ENCODE measurements at regions not wholly inside any gene's neighbourhood (a gene's known extent, or its start where the extent isn't known, plus 50 kb on each side); places are given as distances from the start of the nearest gene placed in this dataset.
"Not testable (repeated sequence)": the region's sequence is repeated elsewhere in the genome, so short reads cannot be mapped to it uniquely, and the experiment has no call there.

DNA sequence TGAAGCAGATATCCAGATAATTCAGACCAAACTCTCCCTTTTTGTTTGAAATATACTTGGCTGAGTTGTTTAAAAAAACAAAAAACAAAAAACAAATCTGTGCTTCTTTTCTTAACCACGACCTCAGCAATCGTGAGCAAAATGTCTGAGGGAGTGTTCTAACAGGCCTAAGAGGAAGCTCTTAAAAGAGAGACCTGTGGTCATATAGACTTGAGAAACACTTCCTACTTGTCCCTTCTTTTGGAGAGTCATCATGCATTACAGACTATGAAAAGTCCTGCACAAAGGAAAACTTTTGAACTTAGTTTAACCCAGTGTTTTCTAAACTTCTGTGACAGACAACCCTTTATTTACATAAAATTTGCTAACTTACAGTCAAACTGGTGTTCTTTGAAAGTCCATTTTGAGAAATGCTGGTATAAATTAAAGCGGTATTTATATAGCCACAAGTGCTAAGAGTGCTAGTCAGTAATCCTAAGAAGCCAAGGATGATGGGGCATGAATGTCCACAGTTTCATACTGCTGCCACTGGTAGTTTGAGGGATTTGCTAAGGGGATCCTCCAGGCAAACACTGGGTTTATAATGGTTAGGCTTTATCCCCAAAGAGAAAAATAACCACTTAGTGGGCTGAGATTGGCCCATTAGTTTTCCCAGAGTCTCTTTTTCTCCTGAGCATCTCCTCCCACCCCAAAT lies 199.8 kb downstream of the LRRC70 start:
- TF ChIP-seq CTCF (conservative IDR thresholded peaks at IDR 0.05; ENCODE audit: low read depth, low read length) = no peak
- H3K4me3 ChIP-seq (ENCODE audit: low read depth, low read length) = no peak overlapping the region
- DNase-seq (ENCODE audit: low read depth) = no peak

- not testable (repeated sequence) for DNase-seq (ENCODE audit: low read depth); H3K4me3 ChIP-seq (ENCODE audit: low read depth, low read length)
Observed at GRCh38 chr5:62777081-62777480, 198.5 kb downstream of the LRRC70 start.

DNA sequence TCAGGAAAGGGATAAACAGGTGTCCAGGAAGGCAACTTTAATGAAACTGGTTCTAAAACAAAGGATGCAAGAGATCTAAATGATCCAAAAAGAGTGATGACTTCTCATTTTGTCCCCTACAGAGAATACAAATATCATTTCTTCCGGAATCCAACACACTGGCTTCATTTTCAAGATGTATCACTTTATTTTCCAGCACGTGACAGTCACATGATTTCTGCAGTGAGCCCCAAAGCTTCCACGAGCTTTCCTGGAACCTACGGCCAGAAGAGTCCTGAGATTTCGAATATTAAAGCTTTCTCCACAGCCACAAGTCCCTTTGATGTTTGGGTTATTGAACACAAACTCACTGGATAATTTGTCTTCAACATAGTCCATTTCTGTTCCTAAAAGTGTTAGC lies 198.0 kb downstream of the LRRC70 start:
- DNase-seq (ENCODE audit: low read depth); H3K4me3 ChIP-seq (ENCODE audit: low read depth, low read length): not testable (repeated sequence)

DNA sequence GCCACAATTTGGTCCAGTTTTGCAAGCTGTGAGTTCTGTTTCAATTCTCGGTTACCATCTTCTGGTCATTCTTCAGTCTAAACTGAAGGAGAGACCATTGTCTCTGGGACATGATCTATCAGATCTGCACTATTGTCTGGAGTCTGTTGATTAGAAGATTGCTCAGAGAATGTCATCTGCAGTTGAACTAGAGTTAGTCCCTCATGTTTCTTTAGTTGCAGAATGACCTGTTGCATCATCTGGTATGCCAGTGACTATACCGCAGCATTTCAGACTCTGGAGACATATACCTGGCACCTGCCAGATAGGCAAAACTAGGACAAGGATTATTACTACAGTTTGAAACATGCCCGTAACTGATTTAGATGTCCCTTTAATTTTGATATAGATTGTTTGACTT lies 194.8 kb downstream of the LRRC70 start:
- no peak for TF ChIP-seq CTCF (conservative IDR thresholded peaks at IDR 0.05; ENCODE audit: low read depth, low read length)
- no peak for DNase-seq (ENCODE audit: low read depth)
- no peak overlapping the region for H3K4me3 ChIP-seq (ENCODE audit: low read depth, low read length)

DNA sequence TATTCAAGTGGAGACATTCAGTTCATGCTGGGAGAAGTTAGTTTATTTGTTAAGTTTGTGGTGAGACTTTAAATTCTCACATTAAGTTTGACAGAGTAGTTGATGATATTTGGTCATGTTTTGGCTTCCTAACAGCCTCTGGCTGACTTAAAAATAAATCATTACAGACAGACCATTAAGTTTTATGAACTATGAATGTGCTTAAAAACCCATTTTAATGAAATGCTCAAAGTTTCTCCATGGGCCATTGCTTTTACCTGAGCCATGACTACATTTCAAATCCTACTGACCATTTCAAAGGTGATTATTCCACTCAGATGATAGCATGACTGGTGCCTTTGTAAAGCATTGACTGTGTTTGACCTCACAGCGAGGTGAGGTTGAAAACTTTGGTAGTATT lies 192.7 kb downstream of the LRRC70 start:
- no peak for DNase-seq (ENCODE audit: low read depth)
- TF ChIP-seq CTCF (conservative IDR thresholded peaks at IDR 0.05; ENCODE audit: low read depth, low read length) = no peak

DNA sequence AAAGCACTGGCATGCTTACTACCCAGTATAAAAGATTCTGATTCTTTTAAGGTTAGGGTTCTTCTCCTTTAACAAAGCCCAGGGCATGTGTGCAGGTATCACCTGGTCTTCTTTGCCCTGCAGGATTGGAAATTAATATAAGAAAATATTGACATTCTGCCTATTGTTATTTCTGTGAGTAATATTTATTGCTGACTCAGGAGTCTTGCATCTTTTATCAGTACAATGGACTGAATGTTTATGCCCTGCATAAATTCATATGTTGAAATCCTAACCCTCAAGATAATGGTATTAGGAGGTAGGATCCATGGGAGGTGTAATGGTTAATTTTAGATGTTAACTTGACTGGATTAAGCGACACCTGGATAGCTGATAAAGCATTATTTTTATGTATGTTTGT lies 189.0 kb downstream of the LRRC70 start:
- TF ChIP-seq CTCF (conservative IDR thresholded peaks at IDR 0.05; ENCODE audit: low read depth, low read length) = no peak
- no peak for DNase-seq (ENCODE audit: low read depth)
- no peak overlapping the region for H3K4me3 ChIP-seq (ENCODE audit: low read depth, low read length)

More for the DNA sequence above, 192.7 kb downstream of the LRRC70 start:
- no peak overlapping the region for H3K4me3 ChIP-seq (ENCODE audit: low read depth, low read length)

GRCh38 chr5:62767077-62767476 lies 188.5 kb downstream of the LRRC70 start:
- no peak for DNase-seq (ENCODE audit: low read depth)
- no peak for TF ChIP-seq CTCF (conservative IDR thresholded peaks at IDR 0.05; ENCODE audit: low read depth, low read length)
- no peak overlapping the region for H3K4me3 ChIP-seq (ENCODE audit: low read depth, low read length)

GRCh38 chr5:62762503-62762902 lies 183.9 kb downstream of the LRRC70 start:
- no peak for TF ChIP-seq CTCF (conservative IDR thresholded peaks at IDR 0.05; ENCODE audit: low read depth, low read length)
- no peak overlapping the region for H3K4me3 ChIP-seq (ENCODE audit: low read depth, low read length)
- DNase-seq (ENCODE audit: low read depth) = no peak

GRCh38 chr5:62757686-62758085 lies 179.1 kb downstream of the LRRC70 start:
- not testable (repeated sequence) for H3K4me3 ChIP-seq (ENCODE audit: low read depth, low read length); DNase-seq (ENCODE audit: low read depth)

GRCh38 chr5:62752998-62753367 lies 174.4 kb downstream of the LRRC70 start:
- not testable (repeated sequence) for H3K4me3 ChIP-seq (ENCODE audit: low read depth, low read length)

DNA sequence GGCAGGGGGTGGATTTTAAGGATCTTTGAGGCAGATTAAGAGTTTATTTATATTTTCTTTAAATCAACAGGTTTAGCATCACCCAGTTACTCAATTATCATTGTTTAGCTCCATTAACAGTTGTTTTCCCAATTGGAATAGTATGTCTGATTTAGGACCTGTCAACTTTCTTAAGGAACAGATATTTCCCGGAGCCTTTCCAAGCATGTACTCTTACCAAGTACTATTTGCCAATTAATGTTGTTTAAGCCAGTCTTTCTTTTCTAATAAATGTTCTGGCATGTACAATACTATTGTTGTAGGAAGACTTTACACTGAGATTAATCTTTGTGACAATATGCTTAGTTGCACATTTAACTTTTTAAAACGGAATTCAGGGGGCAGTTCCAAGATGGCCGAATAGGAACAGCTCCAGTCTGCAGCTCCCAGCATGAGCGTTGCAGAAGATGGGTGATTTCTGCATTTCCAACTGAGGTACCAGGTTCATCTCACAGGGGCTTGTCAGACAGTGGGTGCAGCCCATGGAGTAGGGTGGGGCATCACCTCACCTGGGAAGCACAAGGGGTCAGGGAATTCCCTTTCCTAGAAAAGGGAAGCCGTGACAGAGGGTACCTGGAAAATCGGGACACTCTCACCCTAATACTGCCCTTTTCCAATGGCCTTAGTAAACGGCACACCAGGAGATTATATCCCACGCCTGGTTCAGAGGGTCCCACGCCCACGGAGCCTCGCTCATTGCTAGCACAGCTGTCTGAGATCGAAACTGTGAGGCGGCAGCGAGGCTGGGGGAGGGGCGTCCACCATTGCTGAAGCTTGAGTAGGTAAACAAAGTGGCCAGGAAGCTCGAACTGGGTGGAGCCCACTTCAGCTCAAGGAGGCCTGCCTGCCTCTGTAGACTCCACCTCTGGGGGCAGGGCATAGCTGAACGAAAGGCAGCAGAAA lies 173.7 kb downstream of the LRRC70 start:
- H3K4me3 ChIP-seq (ENCODE audit: low read depth, low read length); DNase-seq (ENCODE audit: low read depth): not testable (repeated sequence)

More at GRCh38 chr5:62752998-62753367, 174.4 kb downstream of the LRRC70 start:
- DNase-seq (ENCODE audit: low read depth) = not testable (repeated sequence)

Data from choroid plexus epithelial cell (primary cell).